OCI-LY7 (cell line): ENCODE measurements at regions not wholly inside any gene's neighbourhood (a gene's known extent, or its start where the extent isn't known, plus 50 kb on each side); places are given as distances from the start of the nearest gene placed in this dataset.
"Not testable (repeated sequence)": the region's sequence is repeated elsewhere in the genome, so short reads cannot be mapped to it uniquely, and the experiment has no call there.

Source experiments
- EZH2phosphoT487 ChIP-seq: fragments of 200-600 bp; sonication (generic); IDR thresholded peaks from 2 replicates; pipeline ENCODE4 v1.6.1; 2018; ENCODE audit warnings: low read depth, borderline replicate concordance, mild to moderate bottlenecking, mixed run types, antibody characterized with exemption, low read length, moderate library complexity, mixed read lengths
- TF ChIP-seq, protein P1 (sequence below): fragments of 200-600 bp; sonication (generic); conservative IDR thresholded peaks from 2 replicates; pipeline ENCODE4 v1.5.1; 2014; ENCODE audit warnings: mild to moderate bottlenecking, antibody characterized with exemption, low read length, moderate library complexity, mixed read lengths

- TF ChIP-seq, protein P1, sequence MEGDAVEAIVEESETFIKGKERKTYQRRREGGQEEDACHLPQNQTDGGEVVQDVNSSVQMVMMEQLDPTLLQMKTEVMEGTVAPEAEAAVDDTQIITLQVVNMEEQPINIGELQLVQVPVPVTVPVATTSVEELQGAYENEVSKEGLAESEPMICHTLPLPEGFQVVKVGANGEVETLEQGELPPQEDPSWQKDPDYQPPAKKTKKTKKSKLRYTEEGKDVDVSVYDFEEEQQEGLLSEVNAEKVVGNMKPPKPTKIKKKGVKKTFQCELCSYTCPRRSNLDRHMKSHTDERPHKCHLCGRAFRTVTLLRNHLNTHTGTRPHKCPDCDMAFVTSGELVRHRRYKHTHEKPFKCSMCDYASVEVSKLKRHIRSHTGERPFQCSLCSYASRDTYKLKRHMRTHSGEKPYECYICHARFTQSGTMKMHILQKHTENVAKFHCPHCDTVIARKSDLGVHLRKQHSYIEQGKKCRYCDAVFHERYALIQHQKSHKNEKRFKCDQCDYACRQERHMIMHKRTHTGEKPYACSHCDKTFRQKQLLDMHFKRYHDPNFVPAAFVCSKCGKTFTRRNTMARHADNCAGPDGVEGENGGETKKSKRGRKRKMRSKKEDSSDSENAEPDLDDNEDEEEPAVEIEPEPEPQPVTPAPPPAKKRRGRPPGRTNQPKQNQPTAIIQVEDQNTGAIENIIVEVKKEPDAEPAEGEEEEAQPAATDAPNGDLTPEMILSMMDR = not testable (repeated sequence)
- not testable (repeated sequence) for TF ChIP-seq EZH2phosphoT487
Measured at GRCh38 chr13:28605147-28605546, 53.8 kb upstream of the POMP start.
